ENCODE measurements at regions not wholly inside any gene's neighbourhood (a gene's known extent, or its start where the extent isn't known, plus 50 kb on each side); places are given as distances from the start of the nearest gene placed in this dataset.

DNA sequence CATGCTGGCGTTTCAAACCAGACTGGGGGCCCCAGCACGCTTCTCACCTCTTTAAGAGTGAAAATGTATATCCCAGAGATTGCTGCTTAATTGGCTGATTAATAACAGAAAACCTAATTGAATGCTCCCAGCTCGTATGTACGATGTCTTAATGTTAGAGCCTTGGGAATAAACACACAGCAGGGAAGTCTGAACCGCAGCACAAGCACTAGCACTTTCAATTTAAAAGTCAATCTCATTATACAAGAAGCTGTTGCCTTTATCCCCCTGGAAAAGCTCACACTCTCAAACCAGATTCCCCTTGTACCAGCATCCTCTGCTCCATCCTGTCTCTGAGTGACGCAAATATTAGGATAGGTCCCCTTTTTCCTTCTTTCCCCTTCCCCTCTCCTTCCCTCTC lies 449.1 kb downstream of the MN1 start:
- TF ChIP-seq, protein P1, sequence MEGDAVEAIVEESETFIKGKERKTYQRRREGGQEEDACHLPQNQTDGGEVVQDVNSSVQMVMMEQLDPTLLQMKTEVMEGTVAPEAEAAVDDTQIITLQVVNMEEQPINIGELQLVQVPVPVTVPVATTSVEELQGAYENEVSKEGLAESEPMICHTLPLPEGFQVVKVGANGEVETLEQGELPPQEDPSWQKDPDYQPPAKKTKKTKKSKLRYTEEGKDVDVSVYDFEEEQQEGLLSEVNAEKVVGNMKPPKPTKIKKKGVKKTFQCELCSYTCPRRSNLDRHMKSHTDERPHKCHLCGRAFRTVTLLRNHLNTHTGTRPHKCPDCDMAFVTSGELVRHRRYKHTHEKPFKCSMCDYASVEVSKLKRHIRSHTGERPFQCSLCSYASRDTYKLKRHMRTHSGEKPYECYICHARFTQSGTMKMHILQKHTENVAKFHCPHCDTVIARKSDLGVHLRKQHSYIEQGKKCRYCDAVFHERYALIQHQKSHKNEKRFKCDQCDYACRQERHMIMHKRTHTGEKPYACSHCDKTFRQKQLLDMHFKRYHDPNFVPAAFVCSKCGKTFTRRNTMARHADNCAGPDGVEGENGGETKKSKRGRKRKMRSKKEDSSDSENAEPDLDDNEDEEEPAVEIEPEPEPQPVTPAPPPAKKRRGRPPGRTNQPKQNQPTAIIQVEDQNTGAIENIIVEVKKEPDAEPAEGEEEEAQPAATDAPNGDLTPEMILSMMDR (IDR thresholded peaks at IDR 0.05; ENCODE audit: insufficient read depth, low read depth, low read length) = no peak
- no peak for TF ChIP-seq EZH2 (IDR thresholded peaks at IDR 0.05; ENCODE audit: insufficient read depth, low read length)

Data from astrocyte (in vitro differentiated cells and primary cell).